HG03175 (cell line): ENCODE measurements at regions not wholly inside any gene's neighbourhood (a gene's known extent, or its start where the extent isn't known, plus 50 kb on each side); places are given as distances from the start of the nearest gene placed in this dataset.
A peak's percentile ranks its signal among the peaks of the same experiment; 100 is the strongest.

Source experiments
- ATAC-seq: cut with Tn5 transposase; IDR thresholded peaks from one replicate; pipeline ENCODE4 v1.9.1; 2021; ENCODE audit warnings: mild to moderate bottlenecking, moderate library complexity; ENCODE audit not compliant: unreplicated experiment

GRCh38 chr12:14148489-14149270 is 167.3 kb upstream of the GRIN2B start:
- no peak for ATAC-seq

DNA sequence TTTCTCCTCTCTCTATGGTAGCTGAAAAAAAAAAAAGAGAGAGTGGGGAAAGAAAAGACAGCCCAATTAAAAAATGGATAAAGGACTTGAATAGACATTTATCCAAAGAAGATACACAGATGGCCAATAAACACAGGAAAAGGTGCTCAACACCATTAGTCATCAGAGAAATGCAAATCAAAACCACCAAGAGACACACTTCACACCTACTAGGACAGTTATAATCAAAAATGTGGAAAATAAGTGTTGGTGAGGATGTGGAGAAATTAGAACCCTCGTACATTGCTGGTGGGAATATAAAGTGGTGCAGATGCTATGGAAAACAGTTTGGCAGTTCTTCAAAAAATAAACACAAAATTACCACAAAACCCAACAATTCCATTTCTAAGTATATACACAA is 172.4 kb upstream of the GRIN2B start:
- ATAC-seq: peak; percentile 28

- ATAC-seq: no peak
These were observed 175.2 kb upstream of the GRIN2B start for GRCh38 chr12:14156606-14157005.

DNA sequence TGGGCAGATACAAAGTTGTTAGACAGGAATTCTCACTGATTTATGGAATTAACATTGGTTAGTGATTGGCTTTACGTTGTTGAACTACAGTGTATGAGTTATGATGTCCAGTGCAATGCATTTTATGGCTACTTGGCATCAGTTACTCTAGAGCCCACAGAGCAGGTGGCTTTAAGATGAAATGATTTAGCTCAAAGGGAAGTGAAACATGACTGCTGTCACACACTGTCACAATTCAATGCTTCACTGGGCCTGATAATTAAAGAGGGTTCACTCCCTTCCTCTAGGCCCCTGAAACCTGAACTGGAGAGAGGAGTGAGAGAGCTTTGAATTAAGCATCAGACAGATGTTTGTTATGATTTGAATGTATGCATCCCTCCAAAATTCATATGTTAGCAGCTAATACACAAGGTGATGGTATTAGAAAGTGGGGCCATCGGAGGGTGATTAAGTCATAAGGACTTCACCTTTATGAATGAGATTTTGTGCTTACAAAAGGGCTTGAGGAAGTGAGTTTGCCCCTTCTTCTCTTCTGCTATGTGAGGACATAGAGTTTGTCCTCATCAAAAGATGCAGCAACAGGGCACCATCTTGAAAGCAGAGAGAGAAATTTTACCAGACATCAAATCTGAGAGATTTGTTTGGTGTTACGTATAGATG is 175.8 kb upstream of the GRIN2B start:
- peak; percentile 97 for ATAC-seq

- ATAC-seq: no peak
These were observed 182.9 kb upstream of the GRIN2B start for GRCh38 chr12:14164266-14164665.

GRCh38 chr12:14167005-14167628 is 185.7 kb upstream of the GRIN2B start:
- ATAC-seq: peak; percentile 46

DNA sequence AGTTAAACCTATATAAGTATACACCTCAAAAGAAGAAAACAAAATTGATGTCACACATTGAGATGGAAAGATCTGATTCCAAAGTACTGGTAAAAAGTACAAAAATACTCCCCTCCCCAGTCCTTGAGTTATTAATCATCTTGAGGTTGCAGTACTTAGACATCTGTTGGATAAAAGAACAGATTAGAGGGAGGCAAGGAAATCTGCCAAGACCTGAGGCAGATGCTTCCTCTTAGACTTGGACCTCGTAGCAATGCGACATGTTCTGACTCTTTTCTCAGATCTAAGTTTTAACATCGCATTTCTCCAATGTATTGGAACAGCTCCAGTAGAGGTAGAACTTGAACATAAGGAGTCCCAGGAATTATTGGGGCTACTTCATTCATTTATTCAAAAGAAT is 187.9 kb upstream of the GRIN2B start:
- no peak for ATAC-seq

DNA sequence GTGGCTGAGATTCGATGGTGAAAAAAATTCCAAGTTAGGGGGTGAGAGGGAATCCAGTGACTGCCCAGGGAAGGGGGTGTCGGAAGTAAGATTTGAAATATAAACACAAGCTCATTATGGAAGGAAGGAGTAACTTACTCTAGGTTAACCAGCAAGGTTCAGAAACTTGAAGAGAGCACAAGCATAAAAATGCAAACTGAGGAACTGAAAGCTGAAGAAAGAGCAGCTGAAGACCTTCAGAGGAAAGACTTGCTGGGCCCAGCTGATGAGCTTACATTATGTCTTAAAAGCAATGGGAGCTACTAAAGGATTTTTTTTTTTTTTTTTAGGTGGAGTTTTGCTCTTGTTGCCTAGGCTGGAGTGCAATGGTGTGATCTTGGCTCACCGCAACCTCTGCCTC is 189.7 kb upstream of the GRIN2B start:
- ATAC-seq: peak; percentile 73

GRCh38 chr12:14175206-14175605 is 190.3 kb upstream of the ATF7IP start:
- no peak for ATAC-seq

- ATAC-seq: peak; percentile 84
These were observed 179.9 kb upstream of the ATF7IP start for GRCh38 chr12:14185427-14186192.

DNA sequence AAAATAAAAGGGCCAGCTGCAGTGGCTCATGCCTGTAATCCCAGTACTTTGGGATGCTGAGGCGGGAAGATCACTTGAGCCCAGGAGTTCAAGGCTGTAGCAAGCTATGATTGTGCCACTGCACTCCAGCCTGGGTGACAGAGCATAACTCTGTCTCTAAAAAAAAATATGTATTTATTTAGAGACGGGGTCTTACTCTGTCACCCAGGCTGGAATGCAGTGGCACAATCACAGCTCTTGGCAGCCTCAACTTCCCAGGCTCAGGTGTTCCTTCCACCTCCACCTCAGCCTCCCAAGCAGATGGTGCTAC is 179.3 kb upstream of the ATF7IP start:
- peak; percentile 17 for ATAC-seq

- no peak for ATAC-seq
These were observed 178.5 kb upstream of the ATF7IP start for GRCh38 chr12:14187002-14187401.

GRCh38 chr12:14187966-14188365 is 177.5 kb upstream of the ATF7IP start:
- no peak for ATAC-seq

DNA sequence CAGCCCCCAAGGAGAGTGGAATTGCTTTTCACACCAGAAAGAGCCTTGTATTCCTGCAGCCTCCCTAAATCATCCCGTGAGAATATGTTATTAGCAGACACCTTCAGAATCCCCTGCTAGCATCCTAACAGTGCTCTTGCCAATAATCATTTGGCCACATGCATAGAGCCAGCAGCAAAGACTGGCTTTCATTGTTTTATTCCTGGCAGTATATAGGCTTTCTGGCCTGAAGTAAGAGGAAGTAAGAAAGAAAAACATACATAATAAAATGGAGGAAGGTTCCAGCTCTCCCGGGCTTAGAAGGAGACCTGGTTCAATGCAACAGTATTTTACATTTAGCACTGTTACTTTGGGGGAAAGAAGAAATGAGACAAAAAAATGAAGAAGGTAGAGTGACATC is 176.7 kb upstream of the ATF7IP start:
- no peak for ATAC-seq

DNA sequence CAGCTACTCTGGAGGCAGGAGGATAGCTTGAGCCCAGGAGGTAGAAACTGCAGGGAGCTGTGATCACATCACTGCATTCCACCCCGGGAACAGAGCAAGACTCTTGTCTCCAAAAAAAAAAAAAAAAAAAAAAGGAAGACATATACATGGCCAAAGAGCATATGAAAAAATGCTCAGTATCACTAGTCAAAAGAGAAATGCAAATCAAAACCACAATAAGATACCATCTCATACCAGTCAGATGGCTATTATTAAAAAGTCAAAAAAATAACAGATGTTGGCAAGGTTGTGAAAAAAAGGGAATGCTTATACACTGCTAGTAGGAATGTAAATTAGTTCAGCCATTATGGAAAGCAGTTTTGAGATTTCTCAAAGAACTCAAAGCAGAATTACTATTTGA is 174.8 kb upstream of the ATF7IP start:
- ATAC-seq: no peak

GRCh38 chr12:14191612-14192011 is 173.9 kb upstream of the ATF7IP start:
- no peak for ATAC-seq

- no peak for ATAC-seq
These were observed 171.8 kb upstream of the ATF7IP start for GRCh38 chr12:14193639-14194038.

DNA sequence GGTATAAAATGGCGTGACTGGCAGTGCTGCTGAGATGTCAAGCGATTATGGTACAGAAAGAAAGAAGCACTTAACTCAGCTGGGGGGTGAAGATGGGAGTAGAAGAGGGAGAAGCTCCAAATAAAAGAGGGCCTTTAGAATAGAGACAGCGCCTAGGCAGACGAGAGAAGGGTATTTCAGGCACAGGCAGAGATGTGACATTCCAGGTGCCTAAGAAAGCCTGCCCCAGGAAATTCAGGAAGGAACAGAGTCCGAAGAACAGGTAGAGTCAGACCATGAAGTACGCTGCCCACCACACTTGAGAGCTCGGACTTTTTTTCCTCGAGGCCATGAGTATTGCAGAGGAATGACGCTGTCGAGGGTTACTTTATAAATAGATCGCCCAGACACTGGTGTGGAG is 170.9 kb upstream of the ATF7IP start:
- ATAC-seq: no peak

- no peak for ATAC-seq
These were observed 165.9 kb upstream of the ATF7IP start for GRCh38 chr12:14199455-14200198.

- no peak for ATAC-seq
These were observed 164.9 kb upstream of the ATF7IP start for GRCh38 chr12:14200598-14200997.

GRCh38 chr12:14201291-14201690 is 164.2 kb upstream of the ATF7IP start:
- ATAC-seq: no peak
